NCI-H146 treated with DMSO at 0.1 percent for 48 hours (cell line): ENCODE measurements at regions not wholly inside any gene's neighbourhood (a gene's known extent, or its start where the extent isn't known, plus 50 kb on each side); places are given as distances from the start of the nearest gene placed in this dataset.

ENCODE experiments used
- DNase-seq: peaks from one replicate; lab custom pipeline; 2025; ENCODE audit not compliant: unreplicated experiment; lab: John Stamatoyannopoulos, UW

GRCh38 chr6:90872981-90873380 is 286.1 kb upstream of the MAP3K7 start:
- no peak for DNase-seq

DNA sequence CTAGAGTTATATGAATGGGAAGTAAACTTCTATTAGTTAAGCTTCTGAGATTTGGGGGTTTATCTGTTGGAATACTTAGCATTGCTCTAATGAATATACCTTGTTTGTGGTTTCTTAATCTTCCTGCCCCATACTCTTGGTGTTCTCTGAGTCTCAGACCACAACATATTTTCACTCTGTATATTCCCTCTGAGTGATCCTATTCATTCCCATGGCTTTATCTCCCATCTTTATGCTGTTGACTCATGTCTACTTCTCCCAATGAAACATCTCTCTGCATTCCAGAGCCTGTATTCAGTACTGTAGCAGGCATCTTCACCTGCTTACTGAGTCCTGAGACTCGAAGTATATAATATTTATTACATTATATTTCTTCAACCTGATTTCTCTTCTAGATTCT is 283.7 kb upstream of the MAP3K7 start:
- no peak for DNase-seq

DNA sequence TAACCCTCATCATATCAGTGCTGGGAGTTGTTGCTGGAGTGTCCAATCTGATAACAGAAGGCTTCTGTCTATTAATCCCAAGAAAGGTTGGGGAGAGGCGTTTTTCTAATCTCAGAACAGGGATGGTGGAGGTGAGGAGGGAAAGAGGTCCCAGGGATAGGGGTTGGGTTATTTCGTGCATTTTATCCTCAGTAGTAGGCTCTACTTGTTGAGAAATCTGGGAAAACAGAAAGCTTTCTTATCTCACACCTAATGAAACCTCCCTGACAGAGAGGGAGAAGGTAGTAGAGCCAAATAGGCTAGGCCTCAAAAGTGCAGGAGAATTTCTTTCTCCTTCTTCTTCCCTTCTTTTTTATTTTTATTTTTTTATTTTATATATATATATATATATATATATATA is 281.8 kb upstream of the MAP3K7 start:
- DNase-seq: no peak

DNA sequence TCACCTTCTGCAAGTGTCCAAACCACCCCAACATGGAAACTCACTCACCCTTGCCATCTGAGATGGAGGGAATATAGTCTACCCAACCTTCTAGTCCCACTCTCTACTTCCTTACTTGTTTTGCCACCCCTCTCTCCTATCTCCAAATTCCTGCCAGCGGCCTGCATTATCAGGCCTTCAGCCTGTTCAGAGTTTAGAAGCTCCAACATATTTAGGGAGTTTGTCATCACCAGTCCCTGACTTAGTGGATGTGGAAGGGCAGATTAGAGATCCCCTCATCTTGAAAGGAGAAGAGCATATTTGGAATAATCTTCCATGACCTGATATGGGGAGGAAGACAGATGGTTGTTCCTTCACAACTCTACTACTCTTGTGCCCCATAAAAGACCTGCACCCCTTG is 281.4 kb upstream of the MAP3K7 start:
- no peak for DNase-seq

DNA sequence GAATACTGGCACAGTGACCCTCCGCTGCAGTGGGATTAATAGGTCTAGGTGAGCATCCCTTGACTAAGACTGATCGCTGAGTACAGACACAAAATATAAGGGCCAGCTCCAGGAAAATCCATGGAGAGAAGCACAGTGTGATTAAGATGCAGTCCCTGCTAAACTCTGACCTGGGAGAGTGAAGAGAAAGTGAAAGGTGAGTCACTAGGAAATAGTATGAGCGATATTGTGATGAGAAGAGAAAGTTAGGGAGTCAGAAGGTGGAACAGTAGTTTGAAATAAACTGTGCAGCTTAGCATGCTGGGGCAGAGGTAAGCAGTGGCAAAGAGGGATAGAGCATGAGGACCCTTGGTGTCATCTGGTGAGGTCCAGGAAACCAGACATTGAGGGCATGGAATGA is 278.6 kb upstream of the MAP3K7 start:
- DNase-seq: no peak

DNA sequence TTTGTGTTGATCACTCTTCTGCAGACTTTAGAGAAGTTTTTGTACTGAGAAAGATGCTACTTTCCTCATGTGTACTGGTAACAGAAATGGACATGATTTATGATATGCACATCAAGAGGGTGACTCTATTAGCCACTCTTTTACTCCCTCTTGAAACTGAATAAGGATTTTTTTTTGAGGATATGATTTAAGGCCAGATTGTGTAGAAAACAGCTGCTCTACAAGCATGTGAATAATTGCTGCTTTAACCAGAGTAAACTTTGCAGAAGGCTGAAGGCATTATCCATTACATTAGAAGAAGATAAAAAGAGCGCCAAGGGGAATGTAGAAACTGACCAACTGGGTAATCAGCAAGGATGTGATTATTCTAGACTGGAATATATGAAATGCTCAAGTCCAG is 276.2 kb upstream of the MAP3K7 start:
- DNase-seq: no peak

GRCh38 chr6:90860822-90861601 is 274.1 kb upstream of the MAP3K7 start:
- DNase-seq: no peak

DNA sequence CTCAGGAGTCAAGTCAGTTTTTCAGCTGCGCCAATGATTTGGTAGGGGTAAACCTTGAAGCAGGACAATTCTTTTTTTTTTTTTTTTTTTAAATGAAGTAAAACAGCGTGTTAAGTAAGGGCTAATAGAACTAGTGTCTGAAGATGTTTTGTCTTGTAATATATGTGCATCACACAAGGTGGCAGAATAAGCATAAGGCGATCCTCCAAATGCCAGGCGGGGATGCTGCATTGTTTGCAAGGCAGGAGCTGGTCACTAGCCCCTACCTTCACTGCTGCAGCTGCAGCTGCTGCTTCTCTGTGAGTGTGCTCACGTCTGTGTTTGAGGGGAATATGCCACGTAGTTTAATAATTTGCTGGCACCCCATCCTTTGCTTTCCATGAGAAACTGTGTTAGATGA is 272.7 kb upstream of the MAP3K7 start:
- DNase-seq: no peak

- DNase-seq: no peak
Measured at GRCh38 chr6:90859056-90859455, 272.2 kb upstream of the MAP3K7 start.

DNA sequence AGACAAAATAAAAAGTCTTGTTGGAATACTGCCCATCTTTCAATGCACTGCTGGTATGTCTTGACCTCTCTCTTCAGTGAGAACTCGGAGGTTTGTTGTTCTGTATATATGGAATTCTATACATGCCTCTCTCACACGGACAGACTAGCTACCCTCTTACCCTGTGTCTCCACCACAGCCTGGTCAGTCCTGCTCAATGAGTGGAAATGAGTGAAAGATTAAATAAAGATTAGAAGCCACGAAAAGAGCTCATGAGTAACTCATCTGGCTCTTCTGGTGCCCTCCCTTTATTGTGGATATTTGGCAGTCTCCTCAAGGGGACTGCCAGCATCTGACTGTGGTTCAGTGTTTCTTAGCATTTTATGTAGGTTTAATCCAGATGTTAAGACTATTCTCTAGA is 262.8 kb upstream of the MAP3K7 start:
- no peak for DNase-seq

GRCh38 chr6:90846824-90847223 is 260.0 kb upstream of the MAP3K7 start:
- no peak for DNase-seq

DNA sequence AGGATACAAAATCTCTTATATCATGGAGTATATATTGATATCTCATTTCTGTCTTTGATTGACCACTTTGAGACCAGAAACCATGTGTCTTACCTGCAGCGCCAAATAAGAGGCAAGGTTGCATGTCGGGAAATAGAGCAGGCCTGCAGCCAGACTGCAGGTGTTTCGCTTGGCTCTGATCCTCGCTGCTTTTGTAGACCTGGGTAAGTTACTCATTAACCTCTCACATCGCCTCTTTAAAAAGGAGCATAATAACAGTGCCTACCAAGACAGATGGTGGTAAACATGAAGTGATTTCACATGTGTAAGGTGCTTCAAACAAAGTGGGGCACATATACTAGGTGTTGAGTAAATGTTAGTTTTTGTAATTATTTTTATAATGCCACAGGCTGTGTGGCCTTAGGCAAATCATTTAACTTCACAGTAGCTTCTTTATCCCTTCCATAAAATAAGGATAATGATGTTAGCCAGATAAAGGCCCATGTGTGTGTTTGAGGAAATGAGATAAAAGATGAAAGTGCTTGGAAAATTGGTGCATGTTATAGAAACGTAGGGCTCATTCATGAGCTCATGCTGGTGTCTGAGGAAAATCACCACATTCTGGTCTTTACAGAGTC is 248.8 kb upstream of the MAP3K7 start:
- peak; percentile 2 for DNase-seq

DNA sequence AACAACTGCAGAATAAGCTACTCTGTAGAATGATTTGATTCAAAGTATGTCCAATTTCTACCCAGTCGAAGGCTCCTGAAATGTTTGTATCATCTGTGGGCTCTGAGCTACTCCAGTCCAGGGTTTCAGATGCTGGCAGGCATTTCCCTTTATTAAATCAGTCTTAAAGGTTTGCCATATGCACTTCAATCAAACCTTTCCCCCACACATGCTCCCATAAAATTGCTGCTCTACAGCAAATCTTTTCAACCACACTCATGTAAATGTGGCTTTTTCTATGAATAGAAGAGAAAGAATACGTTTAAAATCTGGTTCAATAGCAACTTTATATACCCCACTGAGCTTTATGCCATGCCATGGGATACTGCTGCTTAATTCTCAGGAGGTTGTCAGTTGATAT is 242.4 kb upstream of the MAP3K7 start:
- no peak for DNase-seq

DNA sequence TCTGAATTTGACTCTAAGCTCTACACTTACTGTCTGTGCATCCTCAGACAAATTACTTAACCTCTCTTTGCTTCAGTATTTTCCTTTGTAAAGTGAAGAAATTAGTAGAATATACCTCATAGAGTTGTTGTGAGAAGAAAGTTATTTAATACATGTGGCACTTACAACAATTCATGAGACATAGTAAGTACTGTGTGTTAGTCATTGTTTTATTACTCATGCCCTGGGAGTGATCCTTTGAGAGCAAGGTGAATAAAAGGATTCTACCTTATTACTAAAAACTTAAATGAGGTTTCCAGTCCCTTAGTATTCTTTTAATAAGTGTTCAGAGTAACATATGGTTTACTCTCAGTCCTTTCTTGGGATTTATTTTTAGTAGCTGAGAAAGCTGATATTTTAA is 233.6 kb upstream of the MAP3K7 start:
- no peak for DNase-seq

DNA sequence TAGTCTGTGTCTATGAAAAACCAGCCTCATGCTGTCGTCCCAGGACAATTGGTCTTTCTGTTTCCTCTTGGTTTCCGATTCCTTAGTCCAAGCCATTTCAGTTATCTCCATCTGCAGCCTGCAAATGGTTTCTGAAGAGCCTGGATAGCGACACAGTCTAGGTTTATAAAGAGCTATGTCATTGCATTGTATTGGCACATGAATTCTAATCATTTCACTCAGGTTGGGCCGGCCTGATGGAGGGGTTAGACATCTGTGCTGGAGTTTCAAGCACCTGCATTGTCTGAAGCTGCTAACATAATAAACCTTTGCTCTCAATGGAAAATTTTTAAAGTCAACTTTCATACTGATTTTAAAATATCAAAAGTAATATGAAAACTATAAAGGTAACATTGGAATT is 232.6 kb upstream of the MAP3K7 start:
- DNase-seq: no peak

GRCh38 chr6:90818163-90818562 is 231.3 kb upstream of the MAP3K7 start:
- no peak for DNase-seq

- DNase-seq: no peak
Measured at GRCh38 chr6:90816764-90817163, 229.9 kb upstream of the MAP3K7 start.

DNA sequence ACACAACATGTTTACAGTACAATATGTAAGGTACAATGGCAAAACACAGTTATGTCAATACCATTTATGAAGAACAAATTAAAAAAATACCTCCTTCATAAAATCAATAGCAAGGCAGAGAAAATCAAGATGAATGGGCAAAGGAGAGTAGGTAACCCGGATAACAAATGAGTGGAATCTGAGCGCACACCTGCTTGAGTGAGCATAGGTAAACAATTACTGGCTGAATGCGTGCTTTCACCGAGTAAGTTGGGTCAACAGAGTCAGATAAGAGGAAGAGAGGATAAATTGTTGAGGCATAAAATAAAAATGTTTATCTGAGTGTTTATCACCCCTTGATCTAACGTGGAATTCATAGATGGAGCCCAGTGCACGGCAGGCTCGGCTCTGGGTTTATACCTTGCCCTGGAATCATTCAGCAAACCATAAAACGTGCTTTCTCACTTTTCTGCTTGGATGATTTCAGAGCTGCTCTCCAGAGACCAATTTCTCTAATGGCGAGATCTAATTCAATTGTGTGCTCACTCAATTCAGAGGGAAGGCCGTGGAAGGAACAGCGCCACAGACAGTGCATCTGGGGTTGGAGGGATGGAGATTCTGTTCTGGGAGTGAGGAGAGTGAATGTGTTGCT is 224.8 kb upstream of the MAP3K7 start:
- DNase-seq: peak; percentile 7

DNA sequence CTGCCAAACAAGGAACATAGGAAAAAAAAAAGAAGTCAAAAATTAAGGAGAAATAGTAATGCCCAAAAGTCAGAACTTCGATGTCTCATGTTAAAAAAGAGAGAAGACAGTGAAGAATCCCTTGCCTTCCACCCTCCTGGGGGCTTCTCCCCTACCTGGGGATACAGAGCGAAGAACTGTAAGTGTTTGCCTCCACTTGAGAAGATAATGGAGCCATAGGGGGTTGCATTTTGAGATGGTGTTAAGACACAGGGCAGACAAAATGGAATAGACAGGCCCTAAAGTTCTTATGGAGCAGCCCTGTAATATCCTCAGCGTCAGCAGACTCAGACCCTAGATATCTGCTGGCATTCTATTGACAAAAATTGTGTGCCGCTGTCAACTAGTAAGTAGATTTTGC is 222.2 kb upstream of the MAP3K7 start:
- DNase-seq: no peak

DNA sequence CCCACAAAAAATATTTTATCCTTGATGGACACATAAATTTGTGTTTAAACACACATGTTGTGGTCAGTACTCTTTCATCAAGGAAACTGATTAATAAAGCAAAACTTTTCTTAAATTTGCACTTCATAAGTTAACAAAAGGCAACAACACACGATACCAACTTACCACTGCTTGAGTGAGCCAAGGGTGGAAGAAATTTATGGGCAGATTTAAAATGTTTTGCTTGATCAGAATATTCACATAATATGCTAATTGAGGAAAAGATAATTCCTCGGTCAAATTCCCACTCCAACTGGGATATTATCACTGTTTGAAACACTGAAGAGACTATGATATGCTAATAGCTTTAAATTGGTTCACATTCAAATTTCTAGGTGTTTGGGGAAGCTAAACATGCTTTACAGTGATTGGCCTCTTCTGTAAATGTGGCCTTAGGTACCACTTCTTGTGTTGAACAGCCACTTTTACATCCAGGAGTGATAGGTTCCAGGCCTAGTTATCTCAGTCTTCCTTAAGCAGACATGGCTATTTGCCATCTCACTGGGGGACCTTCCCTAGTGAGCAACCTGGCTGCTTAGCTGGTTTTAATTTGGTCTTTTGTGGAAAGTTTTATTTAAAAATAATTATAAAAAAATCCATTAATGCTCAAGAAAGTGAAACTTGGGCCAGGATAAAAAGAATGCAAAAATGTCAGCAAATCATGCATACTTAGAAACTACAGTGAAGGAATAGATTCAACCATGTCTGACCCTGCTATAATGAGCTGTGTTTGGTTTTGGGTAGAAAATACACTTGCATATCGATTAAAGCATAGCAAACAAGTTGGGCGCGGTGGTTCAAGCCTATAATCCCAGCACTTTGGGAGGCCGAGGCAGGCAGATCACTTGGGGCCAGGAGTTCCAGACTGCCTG is 221.2 kb upstream of the MAP3K7 start:
- DNase-seq: no peak

GRCh38 chr6:90805619-90806155 is 218.8 kb upstream of the MAP3K7 start:
- no peak for DNase-seq
